Middle frontal gyrus (tissue), 1 donor: ENCODE measurements at regions not wholly inside any gene's neighbourhood (a gene's known extent, or its start where the extent isn't known, plus 50 kb on each side); places are given as distances from the start of the nearest gene placed in this dataset.
A peak's percentile ranks its signal among the peaks of the same experiment; 100 is the strongest.

ENCODE experiments used
- DNase-seq: peaks from one replicate; pipeline ENCODE4 v3.0.0-alpha.2; 2015; ENCODE audit warnings: low spot score; ENCODE audit errors: extremely low spot score

- DNase-seq: no peak
Observed at GRCh38 chr3:150035301-150035779, 64.6 kb upstream of the PFN2 start.

- DNase-seq: no peak
Observed at GRCh38 chr3:150033721-150034120, 63.0 kb upstream of the PFN2 start.

- no peak for DNase-seq
Observed at GRCh38 chr3:150030841-150031240, 60.1 kb upstream of the PFN2 start.

GRCh38 chr3:150023239-150023636 lies 52.5 kb upstream of the PFN2 start:
- DNase-seq: no peak

- DNase-seq: peak; percentile 20
Observed at GRCh38 chr3:150022381-150023238, 51.9 kb upstream of the PFN2 start.

- DNase-seq: no peak
Observed at GRCh38 chr3:150020527-150020926, 49.8 kb upstream of the PFN2 start.
